Stimulated activated CD8-positive, alpha-beta memory T cell treated with anti-CD3 and anti-CD28 coated beads, Interleukin-7, amount 100 ng/mL, for 4 hours (primary cell): ENCODE measurements at regions not wholly inside any gene's neighbourhood (a gene's known extent, or its start where the extent isn't known, plus 50 kb on each side); places are given as distances from the start of the nearest gene placed in this dataset.

ENCODE experiments used
- DNase-seq, 2 donors: peaks; one replicate each; pipeline ENCODE4 v3.0.0-alpha.2; 2020; ENCODE audit warnings: low read depth in 2 of 2

- DNase-seq: no peak
These were observed 650.6 kb downstream of the SATB2 start for GRCh38 chr2:198807131-198807530.

GRCh38 chr2:198795419-198795818, 662.3 kb downstream of the SATB2 start:
- DNase-seq: no peak

- no peak for DNase-seq
These were observed 666.1 kb downstream of the SATB2 start for GRCh38 chr2:198791623-198792022.

- no peak for DNase-seq
These were observed 669.1 kb downstream of the SATB2 start for GRCh38 chr2:198788676-198789075.

- no peak for DNase-seq
These were observed 675.0 kb downstream of the SATB2 start for GRCh38 chr2:198782734-198783133.

GRCh38 chr2:198776616-198777406, 680.9 kb downstream of the SATB2 start:
- no peak for DNase-seq

GRCh38 chr2:198775737-198776136, 682.0 kb downstream of the SATB2 start:
- no peak for DNase-seq

- no peak for DNase-seq
These were observed 683.2 kb downstream of the SATB2 start for GRCh38 chr2:198774576-198774975.

GRCh38 chr2:198767694-198768093, 690.0 kb downstream of the SATB2 start:
- no peak for DNase-seq

- no peak for DNase-seq
These were observed 693.9 kb downstream of the SATB2 start for GRCh38 chr2:198763793-198764192.

GRCh38 chr2:198762441-198762840, 695.3 kb downstream of the SATB2 start:
- DNase-seq: no peak

GRCh38 chr2:198757069-198757468, 700.7 kb downstream of the SATB2 start:
- DNase-seq: no peak

- no peak for DNase-seq
These were observed 701.6 kb downstream of the SATB2 start for GRCh38 chr2:198756166-198756565.

GRCh38 chr2:198753101-198753500, 704.6 kb downstream of the SATB2 start:
- DNase-seq: no peak

- no peak for DNase-seq
These were observed 708.4 kb downstream of the SATB2 start for GRCh38 chr2:198749364-198749763.

- DNase-seq: no peak
These were observed 725.8 kb downstream of the SATB2 start for GRCh38 chr2:198731842-198732399.

GRCh38 chr2:198720266-198720665, 737.5 kb downstream of the SATB2 start:
- no peak for DNase-seq

GRCh38 chr2:198717451-198717850, 740.3 kb downstream of the SATB2 start:
- DNase-seq: no peak

GRCh38 chr2:198715302-198715835, 742.4 kb downstream of the SATB2 start:
- DNase-seq: no peak

- DNase-seq: no peak
These were observed 745.3 kb downstream of the SATB2 start for GRCh38 chr2:198712485-198712884.

- no peak for DNase-seq
These were observed 746.3 kb downstream of the SATB2 start for GRCh38 chr2:198711484-198711883.

- no peak for DNase-seq
These were observed 747.2 kb downstream of the SATB2 start for GRCh38 chr2:198710562-198710961.

- no peak for DNase-seq
These were observed 751.2 kb downstream of the SATB2 start for GRCh38 chr2:198706476-198707082.
